Breast epithelium (tissue), 3 donors: ENCODE measurements at regions not wholly inside any gene's neighbourhood (a gene's known extent, or its start where the extent isn't known, plus 50 kb on each side); places are given as distances from the start of the nearest gene placed in this dataset.

ENCODE experiments used
- CTCF ChIP-seq, 3 donors: fragments of 450-650 bp; IDR thresholded peaks; one replicate each; pipeline ENCODE4 v1.5.1; 2016 to 2017; ENCODE audit warnings: antibody characterized with exemption in 3 of 3, mild to moderate bottlenecking in 3 of 3, moderate library complexity in 3 of 3
- POLR2A ChIP-seq: fragments of 450-650 bp; IDR thresholded peaks from one replicate; pipeline ENCODE4 v1.6.1; 2016; ENCODE audit warnings: antibody characterized with exemption, mild to moderate bottlenecking, moderate library complexity
- POLR2AphosphoS5 ChIP-seq, 3 donors: sonication (generic); formaldehyde crosslinking; IDR thresholded peaks; one replicate each; pipeline ENCODE4 v1.6.1; 2017; ENCODE audit warnings: antibody characterized with exemption in 3 of 3

GRCh38 chr4:52266537-52267137, 215.5 kb downstream of the SPATA18 start:
- TF ChIP-seq CTCF (IDR thresholded peaks at IDR 0.05), result no peak
- TF ChIP-seq POLR2AphosphoS5 (IDR thresholded peaks at IDR 0.05), result no peak
- no peak for TF ChIP-seq POLR2A
